Keratinocyte (primary cell): ENCODE measurements at regions not wholly inside any gene's neighbourhood (a gene's known extent, or its start where the extent isn't known, plus 50 kb on each side); places are given as distances from the start of the nearest gene placed in this dataset.

Experiments
- DNase-seq: peaks from one replicate; pipeline ENCODE4 v3.0.0-alpha.2; 2011; ENCODE audit warnings: low read depth, missing footprints, low spot score
- FAIRE-seq: peaks from 2 replicates; lab custom pipeline; 2011; peaks lifted over from hg19 to GRCh38; lab: Jason Lieb, UNC
- H2AFZ ChIP-seq: 2 replicates; pipeline ENCODE4 v1.6.0; 2012; ENCODE audit warnings: low read length, control low read depth, inconsistent platforms; ENCODE audit not compliant: control insufficient read depth
- H3K27ac ChIP-seq: 2 replicates; pipeline ENCODE4 v1.5.1; 2011; ENCODE audit warnings: low read length; ENCODE audit not compliant: control insufficient read depth, insufficient read depth
- H3K27me3 ChIP-seq: 3 replicates; pipeline ENCODE4 v1.6.0; 2011; ENCODE audit warnings: low read length; ENCODE audit not compliant: control insufficient read depth, insufficient read depth; ENCODE audit errors: extremely low read depth
- H3K36me3 ChIP-seq, 2 experiments: 2 replicates in 1 of 2; 3 replicates in 1 of 2; pipeline ENCODE4 v1.5.1; 2011; ENCODE audit warnings: low read length in 2 of 2, mild to moderate bottlenecking in 1 of 2; ENCODE audit not compliant: control insufficient read depth in 2 of 2, insufficient read depth in 2 of 2; ENCODE audit errors: extremely low read depth in 1 of 2
- H3K4me1 ChIP-seq: 3 replicates; pipeline ENCODE4 v1.5.1; 2011; ENCODE audit warnings: low read length; ENCODE audit not compliant: control insufficient read depth, insufficient read depth; ENCODE audit errors: extremely low read depth
- H3K4me2 ChIP-seq: 3 replicates; pipeline ENCODE4 v1.6.0; 2011; ENCODE audit warnings: low read depth, low read length; ENCODE audit not compliant: control insufficient read depth, insufficient read depth; ENCODE audit errors: extremely low read depth
- H3K4me3 ChIP-seq, 3 experiments: fragments of 200-600 bp in 1 of 3; sonication (generic) in 1 of 3; 2 replicates in 2 of 3; 3 replicates in 1 of 3; pipeline ENCODE4 v1.5.1; 2011 to 2016; ENCODE audit warnings: low read length in 3 of 3, mild to moderate bottlenecking in 3 of 3, control low read depth in 2 of 3, inconsistent platforms in 1 of 3, low read depth in 1 of 3, mixed read lengths in 1 of 3, mixed run types in 1 of 3, moderate library complexity in 1 of 3; ENCODE audit not compliant: control insufficient read depth in 2 of 3, insufficient read depth in 2 of 3; ENCODE audit errors: extremely low read depth in 1 of 3
- H3K79me2 ChIP-seq: 2 replicates; pipeline ENCODE4 v1.6.0; 2012; ENCODE audit warnings: low read length; ENCODE audit not compliant: control insufficient read depth, insufficient read depth
- H3K9ac ChIP-seq: 3 replicates; pipeline ENCODE4 v1.6.0; 2011; ENCODE audit warnings: low read length; ENCODE audit not compliant: control insufficient read depth, insufficient read depth; ENCODE audit errors: extremely low read depth
- H3K9me1 ChIP-seq: 3 replicates; pipeline ENCODE4 v1.6.0; 2011; ENCODE audit warnings: low read length; ENCODE audit not compliant: control insufficient read depth, insufficient read depth; ENCODE audit errors: extremely low read depth
- H3K9me3 ChIP-seq: 2 replicates; pipeline ENCODE4 v1.5.1; 2012; ENCODE audit warnings: low read depth, low read length; ENCODE audit not compliant: control insufficient read depth
- H4K20me1 ChIP-seq: 3 replicates; pipeline ENCODE4 v1.6.0; 2011; ENCODE audit warnings: low read length; ENCODE audit not compliant: control insufficient read depth, insufficient read depth; ENCODE audit errors: extremely low read depth
- EZH2 ChIP-seq: IDR thresholded peaks from one replicate; pipeline ENCODE4 v1.6.1; 2012; ENCODE audit warnings: inconsistent platforms, mild to moderate bottlenecking, low read length, moderate library complexity
- dilution Hi-C: fragments of 300-500 bp; cut with MboI; formaldehyde crosslinking; loops from one replicate; pipeline ENCODE4 v1.7.0; 2020; ENCODE audit warnings: low sequenced_read_pairs; ENCODE audit not compliant: extremely low pct_ligation_motif_present
- TF ChIP-seq, protein P1 (sequence below), 3 experiments: IDR thresholded peaks in 1 of 3; conservative IDR thresholded peaks in 1 of 3; optimal IDR thresholded peaks in 1 of 3; 2 replicates in 2 of 3; 3 replicates in 1 of 3; pipeline versions ENCODE3 to v1.5.1; 2011; ENCODE audit warnings: low read length in 3 of 3, mild to moderate bottlenecking in 3 of 3, moderate library complexity in 2 of 3, control low read depth in 1 of 3, inconsistent platforms in 1 of 3; ENCODE audit not compliant: insufficient read depth in 2 of 3; ENCODE audit errors: extremely low read depth in 1 of 3

DNA sequence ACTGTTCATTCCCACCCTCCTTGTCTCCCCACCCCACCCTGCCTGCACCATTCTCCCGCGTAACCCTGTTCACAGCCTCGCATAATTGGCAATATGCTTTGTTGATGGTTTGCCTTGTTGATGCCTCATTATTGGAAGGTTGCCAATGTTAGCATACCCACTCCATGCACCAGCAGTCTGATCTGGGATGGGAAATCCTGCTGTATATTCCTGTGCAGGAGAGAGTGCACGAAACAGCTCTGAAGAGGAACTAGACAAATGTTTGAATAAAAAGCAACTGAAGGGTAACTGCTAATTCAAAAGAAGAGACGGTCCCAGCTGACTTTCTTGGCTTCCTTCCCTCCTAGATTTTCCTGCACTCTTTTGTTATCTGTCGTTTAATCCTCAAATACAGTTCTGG is 271.7 kb upstream of the TLE4 start:
- no peak for TF ChIP-seq EZH2
- TF ChIP-seq, protein P1, sequence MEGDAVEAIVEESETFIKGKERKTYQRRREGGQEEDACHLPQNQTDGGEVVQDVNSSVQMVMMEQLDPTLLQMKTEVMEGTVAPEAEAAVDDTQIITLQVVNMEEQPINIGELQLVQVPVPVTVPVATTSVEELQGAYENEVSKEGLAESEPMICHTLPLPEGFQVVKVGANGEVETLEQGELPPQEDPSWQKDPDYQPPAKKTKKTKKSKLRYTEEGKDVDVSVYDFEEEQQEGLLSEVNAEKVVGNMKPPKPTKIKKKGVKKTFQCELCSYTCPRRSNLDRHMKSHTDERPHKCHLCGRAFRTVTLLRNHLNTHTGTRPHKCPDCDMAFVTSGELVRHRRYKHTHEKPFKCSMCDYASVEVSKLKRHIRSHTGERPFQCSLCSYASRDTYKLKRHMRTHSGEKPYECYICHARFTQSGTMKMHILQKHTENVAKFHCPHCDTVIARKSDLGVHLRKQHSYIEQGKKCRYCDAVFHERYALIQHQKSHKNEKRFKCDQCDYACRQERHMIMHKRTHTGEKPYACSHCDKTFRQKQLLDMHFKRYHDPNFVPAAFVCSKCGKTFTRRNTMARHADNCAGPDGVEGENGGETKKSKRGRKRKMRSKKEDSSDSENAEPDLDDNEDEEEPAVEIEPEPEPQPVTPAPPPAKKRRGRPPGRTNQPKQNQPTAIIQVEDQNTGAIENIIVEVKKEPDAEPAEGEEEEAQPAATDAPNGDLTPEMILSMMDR (optimal IDR thresholded peaks at IDR 0.05 in 1 of 3, IDR thresholded peaks at IDR 0.05 in 1 of 3, conservative IDR thresholded peaks at IDR 0.05 in 1 of 3; ENCODE audit: extremely low read depth in 1 of 3, insufficient read depth in 2 of 3, low read length in 3 of 3) = no peak

DNA sequence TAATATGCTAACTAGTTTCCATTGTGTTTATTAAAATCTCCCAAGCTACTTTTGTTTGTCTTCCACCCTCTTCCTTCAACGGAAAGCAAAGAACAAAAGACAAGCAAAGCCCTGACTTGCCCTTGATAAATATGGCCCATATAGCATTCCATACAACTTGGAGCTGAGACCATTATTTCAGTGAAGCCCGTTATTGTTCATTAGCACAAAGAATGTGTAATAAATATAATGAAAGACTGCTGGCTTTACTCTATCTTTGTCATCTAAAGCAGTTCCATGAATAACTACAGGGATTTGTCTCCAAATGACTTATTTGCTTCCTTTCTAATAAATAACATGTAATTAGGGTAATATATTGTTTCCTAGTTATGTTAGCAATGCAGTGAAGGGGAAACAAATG is 270.7 kb upstream of the TLE4 start:
- Histone ChIP-seq H3K4me1 (peaks cover 3% of the 10 kb centered on the region), H3K4me2 (no peak overlapping the region), H3K79me2 (no peaks in the 10 kb centered on the region), H3K27me3 (no peaks in the 10 kb centered on the region), H3K9ac (no peak overlapping the region), H3K4me3 (no peak overlapping the region), H3K9me1 (no peaks in the 10 kb centered on the region), H3K9me3 (no peaks in the 10 kb centered on the region), H3K36me3 (no peaks in the 10 kb centered on the region), H3K27ac (no peak overlapping the region), H4K20me1 (no peaks in the 10 kb centered on the region), H2AFZ (no peak overlapping the region)
- FAIRE-seq (no peak), DNase-seq (no peak)
- no peak for TF ChIP-seq EZH2
- dilution Hi-C loops = no loop called here

More for the DNA sequence above, 271.7 kb upstream of the TLE4 start:
- FAIRE-seq (no peak), DNase-seq (no peak)
- Histone ChIP-seq H4K20me1 (no peaks in the 10 kb centered on the region), H3K9me3 (no peaks in the 10 kb centered on the region), H3K4me1 (peaks cover 3% of the 10 kb centered on the region), H3K79me2 (no peaks in the 10 kb centered on the region), H3K36me3 (no peaks in the 10 kb centered on the region), H3K9me1 (no peaks in the 10 kb centered on the region), H3K9ac (no peak overlapping the region), H3K27me3 (no peaks in the 10 kb centered on the region), H3K4me3 (no peak overlapping the region), H2AFZ (no peak overlapping the region), H3K27ac (no peak overlapping the region), H3K4me2 (no peak overlapping the region)
- dilution Hi-C loops = no loop called here
